ENCODE measurements at regions not wholly inside any gene's neighbourhood (a gene's known extent, or its start where the extent isn't known, plus 50 kb on each side); places are given as distances from the start of the nearest gene placed in this dataset.

DNA sequence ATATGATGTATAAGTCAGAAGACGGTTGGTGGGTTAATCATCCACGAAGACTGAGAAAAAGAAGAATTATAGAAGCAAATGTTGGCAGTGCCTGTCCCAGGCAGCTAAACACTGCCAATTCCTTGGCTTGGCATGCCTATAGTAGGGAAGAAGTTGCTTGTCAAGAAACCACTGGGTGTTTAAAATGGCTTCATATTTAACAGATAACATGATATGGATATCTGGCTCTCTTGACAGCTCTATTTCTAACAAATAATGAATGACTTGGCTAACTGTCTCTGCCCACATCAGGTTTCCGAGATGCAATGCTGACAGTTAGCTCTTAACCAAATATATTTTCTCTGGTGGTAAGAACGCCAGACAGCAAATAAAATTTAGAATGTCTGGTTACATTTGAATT is 341.7 kb upstream of the KCNMB2 start:
- TF ChIP-seq, protein P1, sequence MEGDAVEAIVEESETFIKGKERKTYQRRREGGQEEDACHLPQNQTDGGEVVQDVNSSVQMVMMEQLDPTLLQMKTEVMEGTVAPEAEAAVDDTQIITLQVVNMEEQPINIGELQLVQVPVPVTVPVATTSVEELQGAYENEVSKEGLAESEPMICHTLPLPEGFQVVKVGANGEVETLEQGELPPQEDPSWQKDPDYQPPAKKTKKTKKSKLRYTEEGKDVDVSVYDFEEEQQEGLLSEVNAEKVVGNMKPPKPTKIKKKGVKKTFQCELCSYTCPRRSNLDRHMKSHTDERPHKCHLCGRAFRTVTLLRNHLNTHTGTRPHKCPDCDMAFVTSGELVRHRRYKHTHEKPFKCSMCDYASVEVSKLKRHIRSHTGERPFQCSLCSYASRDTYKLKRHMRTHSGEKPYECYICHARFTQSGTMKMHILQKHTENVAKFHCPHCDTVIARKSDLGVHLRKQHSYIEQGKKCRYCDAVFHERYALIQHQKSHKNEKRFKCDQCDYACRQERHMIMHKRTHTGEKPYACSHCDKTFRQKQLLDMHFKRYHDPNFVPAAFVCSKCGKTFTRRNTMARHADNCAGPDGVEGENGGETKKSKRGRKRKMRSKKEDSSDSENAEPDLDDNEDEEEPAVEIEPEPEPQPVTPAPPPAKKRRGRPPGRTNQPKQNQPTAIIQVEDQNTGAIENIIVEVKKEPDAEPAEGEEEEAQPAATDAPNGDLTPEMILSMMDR (conservative IDR thresholded peaks at IDR 0.05; ENCODE audit: low read depth, low read length): no peak
- no peak for TF ChIP-seq EZH2 (IDR thresholded peaks at IDR 0.05; ENCODE audit: borderline replicate concordance, low read depth, low read length, poor library complexity, severe bottlenecking)

Data from A673 (cell line).